ENCODE measurements at regions not wholly inside any gene's neighbourhood (a gene's known extent, or its start where the extent isn't known, plus 50 kb on each side); places are given as distances from the start of the nearest gene placed in this dataset.

DNA sequence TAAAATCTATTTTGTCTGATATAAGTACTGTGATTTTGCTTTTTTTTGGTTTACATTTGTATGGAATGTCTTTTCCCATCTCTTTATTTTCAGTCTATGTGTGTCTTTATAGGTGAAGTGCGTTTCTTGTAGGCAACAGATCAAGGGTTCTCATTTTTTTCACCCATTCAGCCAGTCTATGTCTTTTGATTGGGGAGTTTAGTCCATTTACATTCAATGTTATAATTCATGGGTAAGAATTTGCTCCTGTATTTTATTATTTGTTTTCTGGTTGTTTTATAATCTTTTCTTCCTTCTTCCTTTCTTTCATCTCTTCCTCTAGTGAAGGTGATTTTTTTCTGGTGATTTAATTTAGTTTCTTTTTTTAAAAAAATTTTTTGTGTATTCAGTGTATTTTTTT lies 104.8 kb upstream of the TMEM229A start:
- POLR2A ChIA-PET = no interaction called here
- no TSS peak for BruUV-seq (replicated peaks)
- 0% methylated on average over 1 of the region's 1 CpG for WGBS (ENCODE audit: low lambda C conversion rate)

More for the DNA sequence above, 104.8 kb upstream of the TMEM229A start:
- Histone ChIP-seq H3K9ac (ENCODE audit: insufficient read depth, low read depth, low read length) (no peak overlapping the region), H3K27me3 (ENCODE audit: control insufficient read depth in 1 of 2, insufficient read depth in 2 of 2, low read length in 2 of 2) (no peaks in the 10 kb centered on the region), H3K4me3 (replicated peaks in 1 of 3; ENCODE audit: insufficient read depth in 1 of 3, low read depth in 2 of 3, low read length in 3 of 3) (no peak overlapping the region), H3K4me2 (ENCODE audit: low read depth, low read length) (no peak overlapping the region), H4K20me1 (ENCODE audit: insufficient read depth, low read length) (no peaks in the 10 kb centered on the region), H3K4me1 (ENCODE audit: insufficient read depth, low read length) (no peaks in the 10 kb centered on the region), H3K79me2 (ENCODE audit: insufficient read depth, low read length) (no peaks in the 10 kb centered on the region), H3K9me3 (ENCODE audit: low read length) (no peaks in the 10 kb centered on the region), H3K27ac (ENCODE audit: extremely low read length, insufficient read depth, low read length) (no peak overlapping the region), H3K36me3 (replicated peaks in 1 of 2; ENCODE audit: control insufficient read depth in 1 of 2, insufficient read depth in 2 of 2, low read length in 2 of 2) (no peaks in the 10 kb centered on the region), H2AFZ (ENCODE audit: low read length) (no peak overlapping the region)
- DNase-seq (ENCODE audit: low spot score) = no peak
- CTCF ChIA-PET (ENCODE audit: low intra/inter-chr PET ratio, low total read pairs) = no interaction called here
- TF ChIP-seq ZNF17 (CRISPR knock-in tag; IDR thresholded peaks at IDR 0.05) (no peak), ZNF33A (CRISPR knock-in tag; IDR thresholded peaks at IDR 0.05; ENCODE audit: borderline replicate concordance) (no peak), CENPX (CRISPR knock-in tag; IDR thresholded peaks at IDR 0.05) (no peak), ZNF256 (CRISPR knock-in tag; conservative IDR thresholded peaks at IDR 0.05) (no peak), KAT8 (CRISPR knock-in tag; IDR thresholded peaks at IDR 0.05) (no peak), ZZZ3 (CRISPR knock-in tag; IDR thresholded peaks at IDR 0.05; ENCODE audit: borderline replicate concordance) (no peak), NBN (conservative IDR thresholded peaks at IDR 0.05) (no peak), SIX4 (CRISPR knock-in tag; IDR thresholded peaks at IDR 0.05) (no peak), NCOR1 (IDR thresholded peaks at IDR 0.05; ENCODE audit: borderline replicate concordance, low read length) (no peak), SUZ12 (IDR thresholded peaks at IDR 0.05; ENCODE audit: low read depth, low read length) (no peak), PHF8 (CRISPR knock-in tag; IDR thresholded peaks at IDR 0.05) (no peak), PRMT3 (CRISPR knock-in tag; IDR thresholded peaks at IDR 0.05; ENCODE audit: borderline replicate concordance, low read depth) (no peak)
- TF ChIP-seq, protein P1, sequence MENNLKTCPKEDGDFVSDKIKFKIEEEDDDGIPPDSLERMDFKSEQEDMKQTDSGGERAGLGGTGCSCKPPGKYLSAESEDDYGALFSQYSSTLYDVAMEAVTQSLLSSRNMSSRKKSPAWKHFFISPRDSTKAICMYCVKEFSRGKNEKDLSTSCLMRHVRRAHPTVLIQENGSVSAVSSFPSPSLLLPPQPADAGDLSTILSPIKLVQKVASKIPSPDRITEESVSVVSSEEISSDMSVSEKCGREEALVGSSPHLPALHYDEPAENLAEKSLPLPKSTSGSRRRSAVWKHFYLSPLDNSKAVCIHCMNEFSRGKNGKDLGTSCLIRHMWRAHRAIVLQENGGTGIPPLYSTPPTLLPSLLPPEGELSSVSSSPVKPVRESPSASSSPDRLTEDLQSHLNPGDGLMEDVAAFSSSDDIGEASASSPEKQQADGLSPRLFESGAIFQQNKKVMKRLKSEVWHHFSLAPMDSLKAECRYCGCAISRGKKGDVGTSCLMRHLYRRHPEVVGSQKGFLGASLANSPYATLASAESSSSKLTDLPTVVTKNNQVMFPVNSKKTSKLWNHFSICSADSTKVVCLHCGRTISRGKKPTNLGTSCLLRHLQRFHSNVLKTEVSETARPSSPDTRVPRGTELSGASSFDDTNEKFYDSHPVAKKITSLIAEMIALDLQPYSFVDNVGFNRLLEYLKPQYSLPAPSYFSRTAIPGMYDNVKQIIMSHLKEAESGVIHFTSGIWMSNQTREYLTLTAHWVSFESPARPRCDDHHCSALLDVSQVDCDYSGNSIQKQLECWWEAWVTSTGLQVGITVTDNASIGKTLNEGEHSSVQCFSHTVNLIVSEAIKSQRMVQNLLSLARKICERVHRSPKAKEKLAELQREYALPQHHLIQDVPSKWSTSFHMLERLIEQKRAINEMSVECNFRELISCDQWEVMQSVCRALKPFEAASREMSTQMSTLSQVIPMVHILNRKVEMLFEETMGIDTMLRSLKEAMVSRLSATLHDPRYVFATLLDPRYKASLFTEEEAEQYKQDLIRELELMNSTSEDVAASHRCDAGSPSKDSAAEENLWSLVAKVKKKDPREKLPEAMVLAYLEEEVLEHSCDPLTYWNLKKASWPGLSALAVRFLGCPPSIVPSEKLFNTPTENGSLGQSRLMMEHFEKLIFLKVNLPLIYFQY (CRISPR knock-in tag; IDR thresholded peaks at IDR 0.05; ENCODE audit: borderline replicate concordance) = no peak
- TF ChIP-seq, protein P2, sequence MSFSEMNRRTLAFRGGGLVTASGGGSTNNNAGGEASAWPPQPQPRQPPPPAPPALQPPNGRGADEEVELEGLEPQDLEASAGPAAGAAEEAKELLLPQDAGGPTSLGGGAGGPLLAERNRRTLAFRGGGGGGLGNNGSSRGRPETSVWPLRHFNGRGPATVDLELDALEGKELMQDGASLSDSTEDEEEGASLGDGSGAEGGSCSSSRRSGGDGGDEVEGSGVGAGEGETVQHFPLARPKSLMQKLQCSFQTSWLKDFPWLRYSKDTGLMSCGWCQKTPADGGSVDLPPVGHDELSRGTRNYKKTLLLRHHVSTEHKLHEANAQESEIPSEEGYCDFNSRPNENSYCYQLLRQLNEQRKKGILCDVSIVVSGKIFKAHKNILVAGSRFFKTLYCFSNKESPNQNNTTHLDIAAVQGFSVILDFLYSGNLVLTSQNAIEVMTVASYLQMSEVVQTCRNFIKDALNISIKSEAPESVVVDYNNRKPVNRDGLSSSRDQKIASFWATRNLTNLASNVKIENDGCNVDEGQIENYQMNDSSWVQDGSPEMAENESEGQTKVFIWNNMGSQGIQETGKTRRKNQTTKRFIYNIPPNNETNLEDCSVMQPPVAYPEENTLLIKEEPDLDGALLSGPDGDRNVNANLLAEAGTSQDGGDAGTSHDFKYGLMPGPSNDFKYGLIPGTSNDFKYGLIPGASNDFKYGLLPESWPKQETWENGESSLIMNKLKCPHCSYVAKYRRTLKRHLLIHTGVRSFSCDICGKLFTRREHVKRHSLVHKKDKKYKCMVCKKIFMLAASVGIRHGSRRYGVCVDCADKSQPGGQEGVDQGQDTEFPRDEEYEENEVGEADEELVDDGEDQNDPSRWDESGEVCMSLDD (CRISPR knock-in tag; IDR thresholded peaks at IDR 0.05; ENCODE audit: borderline replicate concordance) = no peak
- TF ChIP-seq, protein P3, sequence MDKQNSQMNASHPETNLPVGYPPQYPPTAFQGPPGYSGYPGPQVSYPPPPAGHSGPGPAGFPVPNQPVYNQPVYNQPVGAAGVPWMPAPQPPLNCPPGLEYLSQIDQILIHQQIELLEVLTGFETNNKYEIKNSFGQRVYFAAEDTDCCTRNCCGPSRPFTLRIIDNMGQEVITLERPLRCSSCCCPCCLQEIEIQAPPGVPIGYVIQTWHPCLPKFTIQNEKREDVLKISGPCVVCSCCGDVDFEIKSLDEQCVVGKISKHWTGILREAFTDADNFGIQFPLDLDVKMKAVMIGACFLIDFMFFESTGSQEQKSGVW (CRISPR knock-in tag; IDR thresholded peaks at IDR 0.05; ENCODE audit: borderline replicate concordance) = no peak
- intact Hi-C loops (cut with micrococcal nuclease; ENCODE audit: unreplicated experiment) (no loop called here), in situ Hi-C loops (cut with HindIII; ENCODE audit: extremely low pct_ligation_motif_present, low pct_unique_long_range_greater_than_20kb) (no loop called here)
- FAIRE-seq = no peak
- ATAC-seq = no peak
